ENCODE measurements at regions not wholly inside any gene's neighbourhood (a gene's known extent, or its start where the extent isn't known, plus 50 kb on each side); places are given as distances from the start of the nearest gene placed in this dataset.

GRCh38 chr14:101347893-101348777 lies 213.2 kb upstream of the DIO3 start:
- TF ChIP-seq, protein P1, sequence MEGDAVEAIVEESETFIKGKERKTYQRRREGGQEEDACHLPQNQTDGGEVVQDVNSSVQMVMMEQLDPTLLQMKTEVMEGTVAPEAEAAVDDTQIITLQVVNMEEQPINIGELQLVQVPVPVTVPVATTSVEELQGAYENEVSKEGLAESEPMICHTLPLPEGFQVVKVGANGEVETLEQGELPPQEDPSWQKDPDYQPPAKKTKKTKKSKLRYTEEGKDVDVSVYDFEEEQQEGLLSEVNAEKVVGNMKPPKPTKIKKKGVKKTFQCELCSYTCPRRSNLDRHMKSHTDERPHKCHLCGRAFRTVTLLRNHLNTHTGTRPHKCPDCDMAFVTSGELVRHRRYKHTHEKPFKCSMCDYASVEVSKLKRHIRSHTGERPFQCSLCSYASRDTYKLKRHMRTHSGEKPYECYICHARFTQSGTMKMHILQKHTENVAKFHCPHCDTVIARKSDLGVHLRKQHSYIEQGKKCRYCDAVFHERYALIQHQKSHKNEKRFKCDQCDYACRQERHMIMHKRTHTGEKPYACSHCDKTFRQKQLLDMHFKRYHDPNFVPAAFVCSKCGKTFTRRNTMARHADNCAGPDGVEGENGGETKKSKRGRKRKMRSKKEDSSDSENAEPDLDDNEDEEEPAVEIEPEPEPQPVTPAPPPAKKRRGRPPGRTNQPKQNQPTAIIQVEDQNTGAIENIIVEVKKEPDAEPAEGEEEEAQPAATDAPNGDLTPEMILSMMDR (IDR thresholded peaks at IDR 0.05; ENCODE audit: unreplicated experiment): no peak
- intact Hi-C loops (cut with micrococcal nuclease): no loop called here
- Mint-ChIP-seq H3K27me3 (ENCODE audit: insufficient read depth, unreplicated experiment) (peaks cover 33% of the 10 kb centered on the region), H3K4me3 (ENCODE audit: unreplicated experiment) (no peak overlapping the region), H3K4me1 (ENCODE audit: insufficient read depth, unreplicated experiment) (no peaks in the 10 kb centered on the region), H3K36me3 (ENCODE audit: insufficient read depth, unreplicated experiment) (no peaks in the 10 kb centered on the region), H3K9me3 (ENCODE audit: unreplicated experiment) (no peaks in the 10 kb centered on the region), H3K27ac (ENCODE audit: low read depth, unreplicated experiment) (no peak overlapping the region)
- BruUV-seq (replicated peaks): no TSS peak
- POLR2A ChIA-PET: no interaction called here
- no peak for DNase-seq (ENCODE audit: unreplicated experiment)
- CTCF ChIA-PET: no interaction called here

- intact Hi-C loops (cut with micrococcal nuclease): no loop called here
Measured at GRCh38 chr14:101349108-101349507, 212.2 kb upstream of the DIO3 start.

GRCh38 chr14:101350021-101350420 lies 211.3 kb upstream of the DIO3 start:
- Mint-ChIP-seq H3K27me3 (ENCODE audit: insufficient read depth, unreplicated experiment) (peaks cover 24% of the 10 kb centered on the region), H3K27ac (ENCODE audit: low read depth, unreplicated experiment) (no peak overlapping the region), H3K4me1 (ENCODE audit: insufficient read depth, unreplicated experiment) (no peaks in the 10 kb centered on the region), H3K4me3 (ENCODE audit: unreplicated experiment) (no peak overlapping the region), H3K36me3 (ENCODE audit: insufficient read depth, unreplicated experiment) (no peaks in the 10 kb centered on the region), H3K9me3 (ENCODE audit: unreplicated experiment) (peaks cover 11% of the 10 kb centered on the region)
- no peak for DNase-seq (ENCODE audit: unreplicated experiment)
- no TSS peak for BruUV-seq (replicated peaks)
- POLR2A ChIA-PET: no interaction called here
- TF ChIP-seq, protein P1 (IDR thresholded peaks at IDR 0.05; ENCODE audit: unreplicated experiment): no peak
- intact Hi-C loops (cut with micrococcal nuclease): no loop called here
- CTCF ChIA-PET: no interaction called here

More at GRCh38 chr14:101349108-101349507, 212.2 kb upstream of the DIO3 start:
- BruUV-seq (replicated peaks): no TSS peak
- Mint-ChIP-seq H3K4me1 (ENCODE audit: insufficient read depth, unreplicated experiment) (no peaks in the 10 kb centered on the region), H3K27ac (ENCODE audit: low read depth, unreplicated experiment) (no peak overlapping the region), H3K9me3 (ENCODE audit: unreplicated experiment) (peaks cover 3% of the 10 kb centered on the region), H3K27me3 (ENCODE audit: insufficient read depth, unreplicated experiment) (peaks cover 25% of the 10 kb centered on the region), H3K36me3 (ENCODE audit: insufficient read depth, unreplicated experiment) (no peaks in the 10 kb centered on the region), H3K4me3 (ENCODE audit: unreplicated experiment) (no peak overlapping the region)
- ChIA-PET CTCF (no interaction called here), POLR2A (no interaction called here)
- TF ChIP-seq, protein P1 (IDR thresholded peaks at IDR 0.05; ENCODE audit: unreplicated experiment): no peak
- DNase-seq (ENCODE audit: unreplicated experiment): no peak

- H3K36me3 Mint-ChIP-seq (ENCODE audit: insufficient read depth, unreplicated experiment): no peaks in the 10 kb centered on the region
- intact Hi-C loops (cut with micrococcal nuclease): no loop called here
- H3K4me3 Mint-ChIP-seq (ENCODE audit: unreplicated experiment): no peak overlapping the region
- ChIA-PET POLR2A (interaction anchor here (0.6 kb wide), 1 partner anchor 65 kb away, joined by 3 read pairs; no protein-coding TSS in a partner anchor), CTCF (no interaction called here)
- H3K9me3 Mint-ChIP-seq (ENCODE audit: unreplicated experiment): peaks cover 17% of the 10 kb centered on the region
- no peaks in the 10 kb centered on the region for H3K4me1 Mint-ChIP-seq (ENCODE audit: insufficient read depth, unreplicated experiment)
- no TSS peak for BruUV-seq (replicated peaks)
- H3K27ac Mint-ChIP-seq (ENCODE audit: low read depth, unreplicated experiment): no peak overlapping the region
- H3K27me3 Mint-ChIP-seq (ENCODE audit: insufficient read depth, unreplicated experiment): peaks cover 30% of the 10 kb centered on the region
- TF ChIP-seq, protein P1 (IDR thresholded peaks at IDR 0.05; ENCODE audit: unreplicated experiment): no peak
- DNase-seq (ENCODE audit: unreplicated experiment): no peak
Measured at GRCh38 chr14:101350691-101351090, 210.6 kb upstream of the DIO3 start.
